ENCODE measurements at regions not wholly inside any gene's neighbourhood (a gene's known extent, or its start where the extent isn't known, plus 50 kb on each side); places are given as distances from the start of the nearest gene placed in this dataset.

DNA sequence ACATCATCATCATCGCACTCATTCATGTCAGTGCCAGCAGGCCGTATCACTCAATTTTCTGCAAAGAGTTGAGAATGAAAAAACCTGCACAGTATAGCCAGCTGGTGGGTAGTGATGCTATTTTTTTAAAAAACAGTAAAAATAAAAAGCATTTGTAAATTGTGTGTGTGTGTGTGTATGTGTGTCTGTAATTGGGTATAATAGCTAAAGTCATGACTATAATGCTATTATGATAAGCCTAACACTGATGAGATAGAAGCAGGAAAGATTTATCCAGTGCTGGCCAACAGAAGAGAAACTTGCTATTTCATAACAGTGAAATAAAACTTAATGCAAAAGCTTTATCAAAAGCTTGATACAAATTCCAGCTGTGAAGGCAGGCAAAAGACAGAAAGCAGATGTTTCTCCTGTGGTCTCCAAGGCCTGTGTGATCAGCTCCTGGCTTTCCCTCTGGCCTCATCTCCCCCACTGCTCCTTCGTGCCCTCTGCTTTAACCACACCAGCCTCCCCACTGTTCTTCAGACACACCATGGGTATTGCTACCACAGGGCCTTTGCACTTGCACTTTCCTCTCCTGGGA is 206.2 kb upstream of the IRX5 start:
- no peak for DNase-seq

DNA sequence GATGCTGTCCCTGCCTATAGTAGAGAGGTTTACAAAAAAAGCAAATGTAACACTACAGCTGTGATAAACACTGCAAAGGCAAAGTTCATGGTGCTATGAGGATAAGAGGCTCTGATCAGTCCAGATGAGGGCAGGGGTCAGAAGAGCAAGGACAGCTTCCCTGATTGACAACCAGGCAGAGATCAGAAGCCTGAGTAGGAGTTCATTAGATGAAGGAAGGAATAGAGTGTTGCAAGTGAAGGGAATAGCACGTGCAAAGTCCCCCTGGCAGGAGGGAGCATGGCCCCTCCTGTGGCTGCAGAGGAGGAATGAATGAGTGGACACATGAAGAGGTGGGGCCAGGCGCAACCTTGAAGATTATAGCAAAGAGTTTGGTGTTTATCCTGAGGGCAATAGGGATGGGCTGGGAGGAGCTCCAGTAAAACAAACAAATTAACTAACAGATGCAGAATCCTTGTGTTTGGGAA is 208.4 kb upstream of the IRX5 start:
- DNase-seq = no peak

DNA sequence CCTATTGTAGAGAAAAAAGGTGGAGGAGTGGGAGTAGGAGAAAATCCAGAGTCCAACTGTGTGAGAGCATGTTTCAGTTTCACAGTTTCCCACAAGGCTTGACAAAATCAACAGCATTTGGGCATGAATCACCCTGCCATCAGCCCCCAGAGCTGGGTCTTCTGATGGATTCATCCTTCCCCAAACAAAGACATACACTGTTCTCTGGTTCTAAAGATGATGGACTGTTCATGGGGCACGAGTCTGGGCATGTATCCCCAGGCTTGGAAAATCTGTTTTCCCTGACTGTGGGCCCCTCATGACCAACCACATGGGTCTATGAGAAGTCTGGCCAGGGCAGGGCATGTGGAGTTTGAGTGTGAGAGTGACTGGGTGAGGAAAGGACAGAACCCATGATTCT is 210.4 kb upstream of the IRX5 start:
- DNase-seq = no peak

DNA sequence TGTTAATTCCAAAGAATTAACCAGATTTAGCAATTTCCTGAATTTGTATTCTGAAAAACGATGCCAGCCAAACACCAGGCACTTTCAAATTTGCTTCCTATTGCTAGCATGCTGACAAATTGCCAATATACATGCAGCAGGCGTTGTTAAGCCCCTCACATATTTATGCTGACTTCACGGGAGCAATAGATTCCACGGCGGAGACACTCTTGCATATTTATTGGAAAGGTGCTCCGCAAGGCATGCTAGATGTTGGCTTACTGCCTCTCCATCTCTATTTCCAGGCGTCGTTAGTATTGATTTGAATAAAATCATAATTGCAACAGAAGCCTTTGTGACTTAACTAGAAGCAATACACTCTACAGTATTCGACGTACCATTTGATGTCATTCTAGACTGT is 211.0 kb upstream of the IRX5 start:
- DNase-seq = no peak

DNA sequence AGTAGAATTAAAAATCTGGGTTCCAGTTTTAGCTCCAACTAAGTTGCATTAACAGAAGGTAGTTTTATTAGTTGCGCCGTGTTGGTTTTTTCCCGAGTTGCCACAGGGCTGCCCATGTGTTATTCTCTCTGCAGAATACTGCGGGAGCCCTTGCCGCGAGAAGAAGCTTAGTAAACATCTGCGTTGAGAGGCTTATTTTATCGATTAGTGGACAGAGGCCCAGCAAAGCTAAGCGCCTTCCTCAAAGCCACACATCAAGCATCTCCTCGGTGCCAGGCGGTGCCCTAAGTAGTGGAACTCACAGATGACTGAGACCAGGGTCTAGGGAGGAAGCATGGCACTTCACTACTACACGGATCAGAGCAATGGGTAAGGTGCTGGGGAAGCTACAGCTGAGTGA is 212.3 kb upstream of the IRX5 start:
- DNase-seq = no peak

DNA sequence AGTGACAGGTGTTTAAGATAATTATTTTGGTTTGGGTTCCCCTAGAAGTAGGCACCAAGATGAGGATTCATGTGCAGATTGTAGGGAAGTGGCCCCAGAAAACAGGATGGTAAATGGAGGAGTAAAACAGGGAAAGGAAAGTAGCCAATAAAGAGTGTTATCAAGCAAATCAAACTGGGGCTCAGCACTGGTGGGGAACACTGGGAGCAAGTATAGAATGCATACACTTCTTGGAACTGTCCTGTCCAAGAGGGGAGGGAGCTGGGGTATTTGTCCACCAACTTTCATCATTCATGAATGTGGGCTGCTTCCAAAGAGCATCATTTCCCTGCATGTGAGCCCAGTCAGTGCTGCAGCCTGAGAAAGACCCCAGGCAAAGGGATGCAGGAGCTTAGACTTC is 215.7 kb upstream of the IRX5 start:
- DNase-seq = no peak

DNA sequence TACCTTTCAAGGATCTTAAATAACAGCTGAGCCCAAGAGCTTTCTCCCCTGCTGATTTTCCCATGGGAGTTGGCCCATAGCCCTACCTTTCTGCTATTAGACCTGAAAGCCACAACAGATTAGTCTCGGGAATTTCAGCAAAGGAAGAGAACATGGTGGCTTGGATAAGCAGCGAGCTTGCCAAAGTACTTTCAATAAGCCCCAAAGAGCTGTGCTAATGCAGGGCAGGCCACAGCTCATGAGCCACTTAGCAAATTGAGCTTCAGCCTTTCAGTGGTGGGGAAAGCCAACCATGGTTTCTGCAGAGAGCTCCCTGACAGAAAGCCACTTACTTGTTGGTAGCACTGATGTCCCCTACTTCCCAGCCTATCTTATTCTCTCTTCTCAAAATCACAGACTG is 217.8 kb upstream of the IRX5 start:
- no peak for DNase-seq

DNA sequence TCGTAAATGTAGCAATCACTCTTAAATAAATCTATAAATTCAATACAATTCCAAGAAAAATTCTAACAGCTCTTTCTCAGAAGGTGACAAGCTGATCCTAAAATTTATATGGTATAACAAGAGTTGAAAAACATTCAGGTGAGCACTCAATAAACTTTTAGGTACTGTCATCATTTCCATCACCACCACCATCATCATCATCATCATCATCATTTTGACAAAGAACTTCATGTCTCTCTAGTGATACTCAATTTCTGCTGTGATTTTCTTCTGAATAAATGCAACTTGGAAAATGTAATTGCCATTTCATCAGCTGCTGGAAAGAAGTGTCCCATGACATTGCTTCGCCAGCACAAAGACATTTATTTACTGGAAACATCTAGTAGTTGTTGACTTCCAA is 222.9 kb upstream of the IRX5 start:
- no peak for DNase-seq

DNA sequence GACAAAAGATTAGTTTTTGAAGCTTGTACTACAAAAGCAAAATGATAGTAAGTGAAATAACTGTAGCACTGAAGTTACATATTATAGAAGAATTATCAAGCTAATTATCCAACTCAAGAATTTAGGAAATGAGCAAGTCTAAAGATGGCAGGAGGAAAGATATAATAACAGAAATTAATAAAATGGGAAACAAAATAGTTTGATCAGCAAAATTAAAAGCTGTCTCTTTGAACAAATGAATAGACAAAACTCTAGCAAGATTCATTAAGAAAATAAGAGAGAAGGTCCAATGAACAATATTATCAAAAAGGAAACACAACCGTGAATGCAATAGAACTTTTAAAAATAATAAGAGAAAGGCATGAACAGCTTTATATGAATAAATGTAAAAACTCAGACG is 224.3 kb upstream of the IRX5 start:
- no peak for DNase-seq

DNA sequence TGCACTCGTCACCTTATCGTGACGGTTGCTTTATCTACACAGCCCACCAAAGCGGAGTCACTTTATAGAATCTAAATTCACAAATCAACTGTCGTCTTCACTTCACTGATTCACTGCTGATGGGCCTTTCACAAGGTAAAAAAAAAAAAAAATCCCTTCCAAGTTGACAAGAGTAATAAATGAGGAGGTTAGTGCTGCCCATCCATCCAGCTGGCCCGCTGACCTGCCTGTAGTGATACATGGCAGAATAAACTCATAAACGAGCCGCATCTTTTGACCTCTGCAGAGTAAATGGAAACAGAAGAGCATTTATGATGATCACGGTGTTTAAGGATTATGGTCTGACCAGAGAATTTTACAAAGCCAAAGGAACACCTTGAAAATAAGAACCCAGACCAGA is 227.3 kb upstream of the IRX5 start:
- DNase-seq = peak; percentile 27

DNA sequence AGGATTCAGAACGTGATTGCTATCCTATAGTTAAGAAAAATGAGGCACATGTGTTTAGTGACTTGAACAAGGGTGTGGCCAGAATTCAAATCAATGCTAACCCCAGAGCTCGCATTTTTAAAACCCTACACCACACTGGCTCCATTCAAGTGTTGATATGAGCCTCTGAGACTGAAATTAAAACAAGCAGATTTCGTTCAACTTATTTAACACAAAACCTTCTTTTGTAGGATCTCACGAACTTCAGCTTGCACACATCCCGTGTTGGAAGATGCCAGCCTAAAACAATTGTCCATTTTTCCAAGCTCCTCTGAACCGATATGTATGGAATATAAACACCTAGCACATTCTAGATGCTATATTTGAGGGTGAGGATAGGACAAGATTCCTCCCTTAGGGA is 231.0 kb upstream of the IRX5 start:
- DNase-seq = no peak

DNA sequence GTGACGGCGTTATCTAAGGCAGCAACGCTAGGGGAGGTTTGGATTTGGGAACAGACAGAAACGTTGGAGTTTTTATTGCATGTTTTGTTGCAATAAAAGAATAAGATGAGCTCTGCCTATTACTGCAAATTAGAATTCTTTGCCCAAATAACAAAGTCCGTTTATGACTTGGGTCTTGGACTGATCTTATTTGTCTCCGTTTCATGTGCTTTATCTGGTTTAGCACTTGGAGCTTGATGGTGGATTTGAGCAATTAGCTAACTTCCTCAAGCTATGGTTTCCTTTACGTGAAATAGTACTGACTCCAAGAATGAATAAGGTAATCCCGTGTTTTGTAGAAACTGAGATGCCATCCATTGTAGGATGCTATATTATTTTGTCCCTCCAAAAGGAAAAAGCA is 233.0 kb upstream of the IRX5 start:
- DNase-seq = no peak

DNA sequence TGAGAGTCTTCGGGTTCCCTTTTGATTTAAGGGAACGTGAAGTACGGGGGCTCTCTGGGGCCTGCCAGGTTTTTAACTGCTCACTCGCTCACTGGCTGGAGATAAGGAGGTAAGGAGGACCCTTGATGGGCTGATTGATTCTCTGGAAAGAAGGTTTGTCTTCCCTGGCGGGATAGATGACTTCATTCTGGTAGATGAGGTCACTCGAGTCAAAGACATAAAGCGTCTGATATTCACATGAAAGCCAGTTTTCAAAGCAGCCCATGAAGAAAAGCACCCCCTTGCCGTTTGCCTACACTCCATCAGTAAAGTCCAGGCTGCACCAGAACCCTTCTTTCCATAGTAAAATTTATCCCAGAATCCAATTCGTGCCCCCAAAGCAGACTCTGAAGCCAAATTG is 233.7 kb upstream of the IRX5 start:
- DNase-seq = no peak

DNA sequence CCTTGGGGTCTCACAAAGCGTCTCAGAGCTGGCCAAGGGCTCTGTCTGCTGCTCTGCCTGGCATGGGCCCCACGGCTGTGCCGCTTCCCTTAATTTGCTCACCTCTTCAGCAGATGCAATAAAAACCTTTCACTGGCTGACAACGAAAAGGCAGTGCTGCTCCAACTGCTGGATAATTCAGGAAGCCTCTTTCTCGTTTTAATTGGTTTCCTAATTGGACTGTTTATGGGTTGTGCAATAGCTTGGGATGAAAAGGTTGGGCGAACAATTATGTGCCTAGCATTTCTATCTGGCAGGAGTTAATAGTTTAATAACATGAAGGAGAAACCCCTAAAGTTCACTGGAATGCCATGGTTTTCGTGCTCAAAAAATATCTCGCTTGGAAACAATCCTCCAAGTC is 234.1 kb upstream of the IRX5 start:
- DNase-seq = peak; percentile 58

DNA sequence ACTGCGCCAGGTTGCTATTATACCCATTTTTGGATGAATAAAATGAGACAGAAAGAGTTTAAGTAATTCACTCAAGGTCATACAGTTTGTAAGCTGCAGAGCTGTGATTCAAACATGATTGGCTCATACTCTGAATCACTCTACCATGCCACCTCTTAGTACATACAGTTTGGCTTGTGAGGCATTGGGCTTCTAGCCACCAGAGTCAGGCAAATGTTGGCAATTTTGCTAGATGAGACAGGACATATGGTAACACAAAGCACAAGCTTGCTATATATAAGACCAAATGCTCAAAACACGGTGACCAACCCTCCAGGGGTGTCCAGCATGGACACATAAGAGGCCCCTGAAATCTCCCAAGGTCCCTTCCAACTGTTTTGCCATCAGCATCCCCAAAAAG is 236.0 kb upstream of the IRX5 start:
- no peak for DNase-seq

DNA sequence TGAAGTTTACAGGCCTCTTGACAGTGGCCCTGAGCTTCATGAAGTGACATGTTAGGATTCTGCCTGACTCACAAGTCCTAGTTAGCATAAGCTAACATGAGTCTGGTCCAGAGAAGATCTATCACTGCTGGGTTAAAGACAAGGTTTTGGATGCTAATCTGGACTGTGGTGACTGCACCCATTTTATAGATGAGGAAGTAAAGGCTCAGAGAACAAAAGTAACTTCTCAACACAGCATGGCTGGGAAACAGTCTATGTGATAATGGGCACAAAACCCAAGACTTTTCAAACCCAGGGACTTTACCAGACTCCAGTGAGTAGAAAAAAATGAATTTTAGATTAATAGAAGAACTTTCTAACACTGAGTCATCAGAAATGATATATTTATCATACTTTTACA is 236.8 kb upstream of the IRX5 start:
- DNase-seq = no peak

DNA sequence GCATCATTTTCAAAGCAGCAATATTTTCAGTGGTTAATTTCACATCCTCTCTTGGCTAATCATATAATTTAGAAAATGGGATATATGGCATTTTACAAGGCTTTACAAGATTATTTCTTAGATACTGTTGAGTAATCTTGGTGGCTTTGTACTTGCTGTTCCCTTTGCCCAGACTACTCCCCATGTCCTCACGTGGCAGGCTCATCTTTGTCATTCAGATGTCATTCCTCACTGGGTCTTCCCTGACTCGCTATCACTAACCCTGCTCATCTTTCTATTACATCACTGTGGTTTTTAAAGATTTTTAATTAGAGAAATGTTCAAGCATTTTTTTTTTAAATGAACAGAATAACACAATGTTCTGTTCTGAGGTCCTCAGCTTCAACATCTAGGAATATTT is 240.0 kb upstream of the IRX5 start:
- DNase-seq = no peak

DNA sequence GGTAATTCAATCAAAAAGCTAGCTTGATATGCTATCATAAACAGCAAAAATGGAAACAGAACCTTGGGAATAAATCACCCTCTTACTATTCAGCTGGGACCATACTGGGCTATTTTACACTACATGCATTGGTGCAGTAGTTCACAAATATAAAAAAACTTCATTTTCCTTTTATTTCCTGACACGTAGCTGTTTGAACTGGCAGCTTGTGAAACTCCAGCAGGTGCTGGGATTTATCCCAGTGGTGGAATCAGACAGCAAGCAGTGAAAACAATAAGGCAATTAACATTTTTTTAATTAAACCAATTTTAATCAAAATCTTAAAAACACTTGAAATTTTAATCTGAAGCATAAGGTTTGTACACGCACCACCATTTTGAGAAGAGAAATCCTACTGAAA is 240.4 kb upstream of the IRX5 start:
- DNase-seq = no peak

DNA sequence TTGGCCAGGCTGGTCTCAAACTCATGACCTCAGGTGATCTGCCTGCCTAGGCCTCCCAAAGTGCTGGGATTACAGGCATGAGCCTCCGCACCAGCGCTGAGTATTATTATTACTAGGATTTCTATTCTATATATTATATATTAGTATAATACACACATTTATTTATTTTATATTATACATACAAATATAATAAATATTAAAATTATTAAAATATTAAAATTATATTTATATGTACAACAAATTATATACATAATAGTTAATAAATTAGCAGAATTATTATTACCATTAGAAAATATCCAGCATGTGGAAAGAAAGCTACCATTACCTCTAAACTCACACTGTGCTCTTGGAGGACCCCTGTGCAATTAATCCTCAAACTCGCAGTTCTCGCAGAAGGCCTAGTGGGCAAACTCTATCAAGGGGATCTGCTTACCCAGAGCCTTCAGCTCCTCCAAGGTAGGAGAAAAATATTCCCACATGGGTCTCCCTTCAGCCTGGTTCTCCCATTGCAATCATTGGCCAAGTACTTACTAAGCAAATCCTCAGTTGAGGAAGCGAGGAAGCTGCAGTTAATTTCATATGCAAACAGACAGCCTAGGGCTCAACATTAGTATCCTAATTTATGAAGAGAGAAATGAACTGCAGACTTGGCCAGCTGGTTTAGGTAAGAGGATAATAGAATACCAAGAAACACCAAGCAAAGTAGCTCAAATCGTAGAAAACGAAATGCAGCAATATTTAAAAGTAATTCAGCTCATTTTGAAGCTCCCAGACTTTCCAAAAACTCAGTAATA is 241.4 kb upstream of the IRX5 start:
- DNase-seq = no peak

DNA sequence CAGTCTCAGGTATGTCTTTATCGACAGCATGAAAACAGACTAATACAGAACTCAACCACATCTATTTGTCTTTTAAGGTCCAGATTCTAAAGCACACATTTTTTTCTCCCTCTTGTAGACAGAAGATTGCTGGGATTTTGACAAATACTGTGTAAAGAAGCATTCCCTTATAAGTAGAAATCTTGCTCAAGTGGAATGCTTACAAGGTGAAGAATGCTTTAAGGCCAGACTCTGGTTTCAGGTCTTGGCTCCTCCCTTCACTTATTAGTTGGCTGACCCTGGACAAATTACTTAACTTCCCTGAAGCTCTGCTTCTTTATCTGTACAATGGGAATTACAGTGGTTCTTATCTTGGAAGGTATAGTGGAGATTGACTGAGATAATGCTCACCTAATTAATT is 242.3 kb upstream of the IRX5 start:
- no peak for DNase-seq

DNA sequence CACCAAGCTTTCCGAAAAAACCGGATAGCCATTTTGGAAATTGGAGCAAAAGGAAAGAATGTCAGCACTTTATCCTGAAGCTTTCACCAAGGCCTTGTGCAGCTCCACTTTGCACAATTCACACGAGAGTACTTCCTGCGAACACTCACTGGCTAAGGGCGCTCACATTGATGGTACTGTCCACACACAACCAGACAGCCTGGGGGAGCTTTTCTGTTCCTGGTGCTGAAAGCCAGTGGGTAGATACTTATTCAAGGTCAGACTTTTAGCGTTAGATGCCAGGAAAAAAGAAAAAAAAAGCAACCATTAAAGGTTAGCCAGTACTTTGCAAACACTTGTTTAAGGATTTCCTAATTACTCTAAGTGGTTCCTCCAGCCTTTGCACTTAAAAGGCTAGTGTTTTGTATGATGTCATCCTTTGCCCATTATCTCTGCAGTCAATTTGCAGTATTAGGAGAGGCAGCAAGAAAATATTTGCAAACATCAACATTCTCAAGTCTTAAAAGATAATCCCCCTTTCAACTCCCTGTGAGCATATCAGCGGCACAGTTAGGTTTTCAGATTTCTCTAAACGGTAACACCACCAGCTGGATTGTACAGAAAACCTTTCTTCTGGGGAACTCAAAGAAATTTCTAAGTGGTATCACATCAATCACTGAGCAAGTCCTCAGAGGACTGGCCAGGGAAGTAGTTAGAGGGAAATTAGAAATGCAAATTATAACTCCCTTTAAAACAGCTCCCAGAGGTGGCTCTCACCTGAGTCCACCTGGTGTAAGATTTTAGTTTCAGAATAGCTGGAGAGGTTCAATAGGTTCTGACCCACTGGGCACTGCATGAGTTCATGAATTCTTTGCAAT is 243.4 kb upstream of the IRX5 start:
- no peak for DNase-seq

DNA sequence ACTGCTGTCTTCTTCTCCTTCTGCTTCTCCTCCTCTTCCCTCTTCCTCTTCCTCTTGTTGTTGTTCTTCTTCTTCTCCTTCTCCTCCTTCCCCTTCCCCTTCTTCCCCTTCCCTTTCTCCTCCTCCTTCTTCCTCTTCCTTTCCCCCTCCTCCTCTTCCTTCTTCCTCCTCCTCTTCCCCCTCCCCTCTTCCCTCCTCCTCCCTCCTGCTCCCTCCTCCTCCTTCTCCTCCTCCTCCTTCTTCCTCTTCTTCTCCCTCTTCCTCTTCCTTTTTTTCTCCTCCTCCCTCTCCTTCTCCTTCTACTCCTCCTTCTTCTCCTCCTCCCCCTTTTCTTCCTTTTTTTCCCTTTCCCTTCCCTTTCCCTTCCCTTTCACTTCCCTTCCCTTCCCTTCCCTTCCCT is 245.0 kb upstream of the IRX5 start:
- no peak for DNase-seq

DNA sequence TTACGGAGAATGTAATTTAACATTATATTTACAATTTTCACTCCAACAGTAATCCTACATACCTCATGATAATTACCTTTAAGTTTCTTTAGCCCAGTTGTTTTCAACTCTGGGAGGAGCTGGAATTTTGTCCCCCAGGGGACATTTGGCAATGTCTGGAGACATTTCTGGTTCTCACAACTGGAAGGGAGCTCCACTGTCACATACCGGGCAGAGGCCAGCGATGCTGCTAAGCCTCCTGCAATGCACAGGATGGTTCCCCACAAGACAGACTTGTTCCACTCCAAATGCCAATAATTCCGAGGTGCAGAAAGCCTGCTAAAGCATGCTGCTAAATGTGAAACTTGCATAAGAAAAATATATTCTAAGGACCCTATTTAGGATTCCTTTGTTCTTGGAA is 251.1 kb upstream of the IRX5 start:
- DNase-seq = no peak

DNA sequence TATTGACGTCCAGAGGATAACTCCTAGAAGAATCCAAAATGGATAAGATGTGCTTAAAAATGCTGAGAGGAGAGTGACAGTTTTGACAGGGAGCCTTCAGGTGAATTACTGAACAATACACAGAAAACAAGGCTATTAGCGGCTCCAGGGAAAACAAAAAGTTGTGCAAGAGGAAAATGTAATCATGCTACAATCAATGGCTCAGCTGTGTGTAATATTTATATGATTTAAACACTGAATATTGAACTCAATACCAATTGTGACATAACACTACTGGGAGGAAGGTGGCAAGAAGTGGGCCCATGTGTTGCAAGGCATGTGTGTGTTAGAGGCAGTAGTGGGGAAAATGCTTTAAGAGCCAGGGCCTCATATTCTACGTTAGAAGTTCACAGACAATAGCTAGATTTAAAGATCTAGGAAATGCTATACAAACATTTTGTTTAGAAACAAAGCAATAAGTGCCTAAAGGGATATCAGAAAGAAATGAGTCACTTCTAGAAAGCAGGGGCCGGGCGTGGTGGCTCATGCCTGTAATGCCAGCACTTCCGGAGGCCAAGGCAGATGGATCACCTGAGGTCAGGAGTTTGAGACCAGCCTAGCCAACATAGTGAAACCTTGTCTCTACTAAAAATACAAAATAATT is 253.2 kb upstream of the IRX5 start:
- no peak for DNase-seq
